Adrenal gland (tissue), 9 donors: ENCODE measurements at regions not wholly inside any gene's neighbourhood (a gene's known extent, or its start where the extent isn't known, plus 50 kb on each side); places are given as distances from the start of the nearest gene placed in this dataset.

Experiments
- DNase-seq, 7 donors: peaks; one replicate each; pipeline ENCODE4 v3.0.0-alpha.2; 2019 to 2020
- H3K27ac ChIP-seq, 5 donors: fragments of 200-600 bp; sonication (generic) in 4 of 5; 1 replicate in 3 of 5; 2 replicates in 2 of 5; pipeline versions ENCODE4 v1.5.1 to v1.8.0; 2016 to 2020; ENCODE audit warnings: mild to moderate bottlenecking in 1 of 5
- H3K27me3 ChIP-seq: fragments of 200-600 bp; 2 replicates; pipeline ENCODE4 v1.8.0; 2021
- H3K36me3 ChIP-seq, 2 donors: fragments of 200-600 bp; replicated peaks in 1 of 2; 1 replicate in 1 of 2; 2 replicates in 1 of 2; pipeline versions ENCODE4 v1.5.1 to v1.8.0; 2018 to 2022
- H3K4me1 ChIP-seq, 2 donors: fragments of 200-600 bp; replicated peaks in 1 of 2; 1 replicate in 1 of 2; 2 replicates in 1 of 2; pipeline versions ENCODE4 v1.5.1 to v1.8.0; 2018 to 2021
- H3K4me3 ChIP-seq, 4 donors: fragments of 200-600 bp; sonication (generic) in 3 of 4; one replicate each; pipeline ENCODE4 v1.5.1; 2016 to 2018
- H3K9me3 ChIP-seq, 3 donors: fragments of 200-600 bp; sonication (generic) in 1 of 3; replicated peaks in 1 of 3; 1 replicate in 2 of 3; 2 replicates in 1 of 3; pipeline versions ENCODE4 v1.5.1 to v1.8.0; 2016 to 2021
- CTCF ChIP-seq, 6 experiments: fragments of 450-650 bp in 4 of 6; fragments of 200-600 bp in 2 of 6; sonication (generic) in 1 of 6; IDR thresholded peaks; 1 replicate in 5 of 6; 2 replicates in 1 of 6; pipeline versions ENCODE4 v1.5.1 to v1.8.0; 2016 to 2021; ENCODE audit warnings: antibody characterized with exemption in 6 of 6, mild to moderate bottlenecking in 2 of 6, moderate library complexity in 1 of 6
- POLR2A ChIP-seq, 2 donors: fragments of 450-650 bp; IDR thresholded peaks; one replicate each; pipeline ENCODE4 v1.6.1; 2017; ENCODE audit warnings: antibody characterized with exemption in 2 of 2, mild to moderate bottlenecking in 2 of 2, moderate library complexity in 1 of 2
- WGBS, 4 donors: extraction: QIAGEN DNeasy Blood & Tissue Kit in 2 of 4; methylation state at CpG; one replicate each; pipeline versions ENCODE4 v1.1.5 to v1.1.7; 2013 to 2017; 5-methylcytosine and 5-hydroxymethylcytosine counted together
- intact Hi-C, 2 donors: fragments of 100-400 bp; cut with DNase I; formaldehyde crosslinking; loops; one replicate each; pipeline versions ENCODE4 v1.14.1 to v1.15.0; 2022 to 2023
- donor health status: healthy with polysubstance abuse.
- donor health status: Bipolar disorder and iron deficiency.
- donor health status: DM: yes; HTN: yes; CAD: no.
- donor health status: DM: no; HTN: no; CAD: no.
- donor health status: DM: no; HTN: no; CAD: no.

GRCh38 chr18:67410075-67411070, 106.1 kb downstream of the DSEL start:
- 59 to 65% (median 64%) methylated on average over 4 of the region's 4 CpGs for WGBS, 4 donors

GRCh38 chr18:67408240-67408639, 108.3 kb downstream of the DSEL start:
- Histone ChIP-seq H3K36me3 (no peaks in the 10 kb centered on the region), H3K4me3 (no peak overlapping the region), H3K27ac (no peak overlapping the region), H3K27me3 (no peaks in the 10 kb centered on the region), H3K4me1 (no peaks in the 10 kb centered on the region), H3K9me3 (no peaks in the 10 kb centered on the region)
- intact Hi-C loops, result no loop called here
- WGBS, 4 donors, result 47 to 69% (median 57%) methylated on average over 1 of the region's 1 CpG
- no peak for DNase-seq
- TF ChIP-seq POLR2A (IDR thresholded peaks at IDR 0.05) (no peak), CTCF (IDR thresholded peaks at IDR 0.05) (no peak)

More at GRCh38 chr18:67410075-67411070, 106.1 kb downstream of the DSEL start:
- intact Hi-C loops, result no loop called here
- DNase-seq, result no peak
- H3K4me3 ChIP-seq, result no peak overlapping the region
- H3K36me3 ChIP-seq, result no peaks in the 10 kb centered on the region
- H3K9me3 ChIP-seq, result no peaks in the 10 kb centered on the region
- H3K27me3 ChIP-seq, result no peaks in the 10 kb centered on the region
- no peaks in the 10 kb centered on the region for H3K4me1 ChIP-seq
- no peak for TF ChIP-seq POLR2A (IDR thresholded peaks at IDR 0.05)
- TF ChIP-seq CTCF (IDR thresholded peaks at IDR 0.05), result no peak
- H3K27ac ChIP-seq, result no peak overlapping the region

- Histone ChIP-seq H3K4me1 (no peaks in the 10 kb centered on the region), H3K27me3 (no peaks in the 10 kb centered on the region), H3K27ac (no peak overlapping the region), H3K36me3 (no peaks in the 10 kb centered on the region), H3K4me3 (no peak overlapping the region), H3K9me3 (no peaks in the 10 kb centered on the region)
- intact Hi-C loops, result no loop called here
- WGBS, 4 donors, result 37 to 54% (median 48%) methylated on average over 2 of the region's 2 CpGs
- DNase-seq, result no peak
- TF ChIP-seq POLR2A (IDR thresholded peaks at IDR 0.05), result no peak
- no peak for TF ChIP-seq CTCF (IDR thresholded peaks at IDR 0.05)
Measured at GRCh38 chr18:67406714-67407113, 109.8 kb downstream of the DSEL start.

- TF ChIP-seq CTCF (IDR thresholded peaks at IDR 0.05) (no peak), POLR2A (IDR thresholded peaks at IDR 0.05) (no peak)
- DNase-seq, result no peak
- Histone ChIP-seq H3K27ac (no peak overlapping the region), H3K9me3 (no peaks in the 10 kb centered on the region), H3K4me1 (no peaks in the 10 kb centered on the region), H3K27me3 (no peaks in the 10 kb centered on the region), H3K4me3 (no peak overlapping the region), H3K36me3 (no peaks in the 10 kb centered on the region)
- intact Hi-C loops, result no loop called here
- WGBS, 4 donors, result 21 to 41% (median 23%) methylated on average over 1 of the region's 1 CpG
Measured at GRCh38 chr18:67402543-67402942, 114.0 kb downstream of the DSEL start.
